AG10803 (cell line): ENCODE measurements at regions not wholly inside any gene's neighbourhood (a gene's known extent, or its start where the extent isn't known, plus 50 kb on each side); places are given as distances from the start of the nearest gene placed in this dataset.

ENCODE experiments used
- DNase-seq: peaks from one replicate; pipeline ENCODE4 v3.0.0; 2010; ENCODE audit warnings: low read depth
- H3K4me3 ChIP-seq: 2 replicates; pipeline ENCODE4 v1.5.1; 2011; ENCODE audit warnings: mild to moderate bottlenecking, low read length, control low read depth
- CTCF ChIP-seq: conservative IDR thresholded peaks from 2 replicates; pipeline ENCODE4 v1.5.1; 2011; ENCODE audit warnings: mild to moderate bottlenecking, low read length, control low read depth, inconsistent platforms

DNA sequence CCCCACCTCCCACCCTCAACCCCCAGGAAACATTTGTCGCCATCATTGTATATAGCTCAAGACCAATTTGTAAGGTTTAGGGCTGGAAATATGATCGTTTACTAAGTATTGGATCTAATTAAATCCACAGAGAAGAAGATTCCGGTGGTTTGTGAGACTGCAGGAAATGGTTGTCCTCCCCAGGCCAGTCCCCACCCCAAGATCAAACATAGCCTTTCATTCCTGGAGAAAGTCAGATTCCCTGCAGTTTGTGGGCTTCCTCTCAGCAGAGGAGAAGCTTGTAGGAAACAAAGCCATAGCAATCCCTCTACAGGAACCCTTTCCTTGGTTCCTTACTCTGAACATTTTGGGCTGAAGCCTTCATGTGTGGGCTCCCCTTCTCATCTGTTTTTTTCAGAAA is 79.2 kb upstream of the TBCA start:
- no peak for DNase-seq
- TF ChIP-seq CTCF, result no peak
- H3K4me3 ChIP-seq, result no peak overlapping the region

GRCh38 chr5:77853353-77853907 is 77.3 kb upstream of the TBCA start:
- DNase-seq, result no peak
- TF ChIP-seq CTCF, result no peak
- H3K4me3 ChIP-seq, result no peak overlapping the region

GRCh38 chr5:77852514-77853352 is 76.6 kb upstream of the TBCA start:
- TF ChIP-seq CTCF, result no peak
- peak; percentile 59 for DNase-seq
- peak overlapping the region; percentile 66 for H3K4me3 ChIP-seq

DNA sequence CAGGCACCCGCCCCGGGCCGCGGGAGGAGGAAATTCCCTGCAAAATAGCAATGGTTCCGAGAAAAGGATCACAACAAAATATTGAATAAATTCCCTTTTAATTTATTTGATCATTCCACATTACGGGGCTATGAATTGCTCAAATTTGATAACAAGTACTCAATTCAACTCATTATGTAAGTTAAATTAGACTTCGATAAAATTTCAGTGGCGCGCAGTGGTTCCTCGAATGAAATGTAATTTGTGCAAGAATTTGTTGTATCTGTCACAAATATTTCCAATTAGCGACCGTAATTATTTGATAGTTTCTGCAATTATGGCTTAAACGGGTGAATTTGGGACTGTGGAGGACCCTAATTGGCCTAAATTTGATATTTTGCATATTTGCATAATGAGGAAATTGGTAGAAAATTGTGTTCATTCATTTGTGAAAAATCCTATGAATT is 76.0 kb upstream of the TBCA start:
- peak overlapping the region; percentile 66 for H3K4me3 ChIP-seq
- DNase-seq, result no peak

DNA sequence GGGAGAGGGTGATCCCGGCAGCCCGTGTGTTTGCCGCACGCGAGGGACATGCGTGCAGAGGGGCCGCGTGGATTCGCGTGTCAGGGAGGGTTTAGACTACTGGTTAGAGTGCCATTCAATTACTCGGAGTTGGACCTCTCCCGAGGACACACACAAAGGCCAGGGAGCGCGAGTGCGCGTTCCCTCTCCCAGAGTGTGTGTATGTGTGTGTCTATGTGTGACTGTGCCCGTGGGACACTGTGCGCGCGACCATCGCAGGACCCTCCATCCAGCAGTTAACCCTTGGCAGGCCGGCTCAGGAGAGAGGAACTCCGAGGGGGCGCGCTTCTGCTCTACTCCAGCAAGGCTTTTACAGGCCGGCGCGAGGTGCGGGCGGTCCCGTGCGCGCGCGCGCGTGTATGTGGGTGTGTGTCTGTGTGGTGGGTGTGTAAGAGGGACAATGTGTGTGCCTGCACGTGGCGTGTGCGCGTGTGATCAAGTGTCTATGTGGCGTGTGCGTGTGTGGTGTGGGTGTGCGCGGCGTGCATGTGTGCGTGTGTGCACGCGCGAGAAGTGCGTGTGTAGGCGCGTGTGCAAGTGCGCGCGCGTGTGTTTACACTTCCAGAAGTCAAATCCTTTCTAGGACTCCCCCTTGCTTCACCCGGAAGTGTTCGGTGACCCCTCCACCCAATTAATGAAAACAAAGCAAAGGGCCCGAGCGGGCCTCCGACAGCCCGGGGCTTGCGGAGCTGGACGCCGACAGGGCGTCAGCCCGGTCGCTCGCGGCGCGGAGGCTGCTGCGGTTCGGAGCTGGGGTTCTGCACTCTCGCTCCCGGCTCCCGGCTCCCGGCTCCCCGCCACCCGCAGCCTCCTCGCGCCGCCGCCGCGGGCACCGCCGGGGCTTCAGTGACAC is 75.3 kb upstream of the TBCA start:
- DNase-seq, result peak; percentile 30
- peak overlapping the region; percentile 66 for H3K4me3 ChIP-seq
- TF ChIP-seq CTCF, result no peak

More for the DNA sequence above, 76.0 kb upstream of the TBCA start:
- no peak for TF ChIP-seq CTCF

DNA sequence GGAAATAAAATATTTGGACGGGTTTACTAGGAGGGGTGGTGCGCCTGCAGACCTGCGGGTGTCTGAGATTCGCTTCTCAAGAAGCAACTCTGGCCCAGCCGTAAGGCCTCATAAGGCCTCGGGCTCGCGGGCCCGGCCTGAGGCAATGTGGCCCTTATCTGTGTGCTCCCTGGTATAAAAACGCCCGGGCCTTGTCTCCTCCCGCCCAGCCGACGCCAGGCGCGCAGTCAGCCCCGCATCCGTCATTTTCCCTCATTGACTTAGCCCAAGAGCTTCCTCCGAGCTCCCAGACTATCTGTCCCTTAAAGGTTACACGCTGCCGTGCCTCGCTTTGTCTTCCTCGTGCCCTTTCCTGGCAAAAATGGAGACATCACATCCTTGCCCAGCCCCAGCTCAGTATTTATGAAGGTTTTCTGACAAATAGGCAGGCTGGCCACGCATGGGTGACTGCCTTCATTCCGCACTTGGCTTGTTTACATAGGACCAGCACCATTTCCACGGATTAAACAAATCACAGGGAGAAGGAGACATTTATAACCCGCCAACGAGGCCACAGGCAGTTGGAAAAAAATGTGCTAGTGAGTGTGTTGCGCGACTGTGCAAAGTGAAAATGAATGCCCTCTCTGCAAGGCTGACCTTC is 74.5 kb upstream of the TBCA start:
- DNase-seq, result no peak
- no peak for TF ChIP-seq CTCF
- peak overlapping the region; percentile 66 for H3K4me3 ChIP-seq
